Body of pancreas (tissue), 4 donors: ENCODE measurements at regions not wholly inside any gene's neighbourhood (a gene's known extent, or its start where the extent isn't known, plus 50 kb on each side); places are given as distances from the start of the nearest gene placed in this dataset.

Experiments
- CTCF ChIP-seq, 7 experiments: fragments of 450-650 bp in 4 of 7; fragments of 200-600 bp in 3 of 7; sonication (generic) in 3 of 7; IDR thresholded peaks; one replicate each; pipeline ENCODE4 v1.5.1; 2016 to 2019; ENCODE audit warnings: antibody characterized with exemption in 7 of 7
- POLR2A ChIP-seq, 3 donors: fragments of 450-650 bp; IDR thresholded peaks; one replicate each; pipeline ENCODE4 v1.6.1; 2016; ENCODE audit warnings: antibody characterized with exemption in 3 of 3, mild to moderate bottlenecking in 2 of 3

- TF ChIP-seq CTCF (IDR thresholded peaks at IDR 0.05) (no peak), POLR2A (IDR thresholded peaks at IDR 0.05) (no peak)
These were observed 70.6 kb upstream of the OTOS start for GRCh38 chr2:240211096-240211495.
